K562 (cell line): ENCODE measurements at regions not wholly inside any gene's neighbourhood (a gene's known extent, or its start where the extent isn't known, plus 50 kb on each side); places are given as distances from the start of the nearest gene placed in this dataset.

Experiments used
- ATAC-seq: fragments of 200-7000 bp; cut with Tn5 transposase; 3 replicates; pipeline ENCODE4 v1.9.1; 2020; ENCODE audit warnings: moderate library complexity
- BruUV-seq: library from RNA; stranded (reverse); fragments of 400-500 nt; replicated peaks from 2 replicates; lab custom pipeline; 2021; lab: Mats Ljungman, UMichigan
- CTCF ChIA-PET: fragments of 300-600 bp; formaldehyde crosslinking; extraction: SDS; loops from one replicate; lab custom pipeline; 2021; ENCODE audit warnings: low intra/inter-chr PET ratio; lab: Yijun Ruan, JAX
- POLR2A ChIA-PET: fragments of 300-600, 350-650 bp; sonication (Branson Sonifier 250); formaldehyde crosslinking; extraction: SDS; loops from one replicate; lab custom pipeline; 2021; ENCODE audit warnings: antibody characterized with exemption, inconsistent platforms; lab: Yijun Ruan, JAX
- DNase-seq, 4 experiments: peaks; one replicate each; pipeline versions ENCODE4 v3.0.0 to v3.0.0-alpha.2; 2011 to 2018; ENCODE audit warnings: low spot score in 3 of 4, mixed read lengths in 3 of 4; ENCODE audit errors: extremely low read depth in 1 of 4
- FAIRE-seq: peaks from 2 replicates; lab custom pipeline; 2011; peaks lifted over from hg19 to GRCh38; lab: Jason Lieb, UNC
- H2AFZ ChIP-seq: 2 replicates; pipeline ENCODE4 v1.6.0; 2011; ENCODE audit warnings: low read depth, low read length, control low read depth, inconsistent platforms
- H3K27ac ChIP-seq: fragments of 200-600 bp; 3 replicates; pipeline ENCODE4 v1.8.0; 2011; ENCODE audit warnings: low read depth, mild to moderate bottlenecking, control low read depth, inconsistent platforms, low read length, moderate library complexity, mixed read lengths; ENCODE audit errors: extremely low read depth
- H3K27me3 ChIP-seq, 2 experiments: fragments of 300-600 bp in 1 of 2; 2 replicates in 1 of 2; 3 replicates in 1 of 2; pipeline versions ENCODE4 v1.6.0 to v1.8.0; 2011; ENCODE audit warnings: inconsistent platforms in 2 of 2, low read length in 2 of 2, mild to moderate bottlenecking in 1 of 2, mixed read lengths in 1 of 2, moderate library complexity in 1 of 2; ENCODE audit not compliant: control insufficient read depth in 2 of 2, insufficient read depth in 2 of 2
- H3K36me3 ChIP-seq: fragments of 300-600 bp; 3 replicates; pipeline ENCODE4 v1.8.0; 2011; ENCODE audit warnings: mild to moderate bottlenecking, low read length, inconsistent platforms; ENCODE audit not compliant: control insufficient read depth, insufficient read depth
- H3K4me1 ChIP-seq, 2 experiments: fragments of 200-600 bp in 1 of 2; replicated peaks in 1 of 2; 2 replicates in 1 of 2; 3 replicates in 1 of 2; pipeline versions ENCODE4 v1.5.1 to v1.8.0; 2011; ENCODE audit warnings: inconsistent platforms in 2 of 2, low read length in 2 of 2, mild to moderate bottlenecking in 1 of 2, mixed read lengths in 1 of 2, moderate library complexity in 1 of 2; ENCODE audit not compliant: control insufficient read depth in 2 of 2, insufficient read depth in 2 of 2
- H3K4me2 ChIP-seq: 2 replicates; pipeline ENCODE4 v1.6.1; 2011; ENCODE audit warnings: low read length, control low read depth, inconsistent platforms, mixed read lengths; ENCODE audit not compliant: insufficient read depth
- H3K4me3 ChIP-seq: fragments of 200-600 bp; sonication (generic), shearing (Covaris generic); 2 replicates; pipeline ENCODE4 v1.5.1; 2016; ENCODE audit warnings: control low read depth, inconsistent platforms
- H3K79me2 ChIP-seq: fragments of 200-600 bp; 3 replicates; pipeline ENCODE4 v1.8.0; 2011; ENCODE audit warnings: low read length, inconsistent platforms; ENCODE audit not compliant: control insufficient read depth, insufficient read depth
- H3K9ac ChIP-seq, 2 experiments: 2 replicates each; pipeline versions ENCODE4 v1.6.0 to v1.6.1; 2011; ENCODE audit warnings: low read depth in 2 of 2, low read length in 2 of 2, control low read depth in 1 of 2, inconsistent platforms in 1 of 2, mild to moderate bottlenecking in 1 of 2, mixed read lengths in 1 of 2; ENCODE audit not compliant: insufficient read depth in 1 of 2
- H3K9me1 ChIP-seq: one replicate; pipeline ENCODE4 v1.6.0; 2011; ENCODE audit warnings: inconsistent platforms, mild to moderate bottlenecking, low read length, moderate library complexity; ENCODE audit not compliant: control insufficient read depth, insufficient read depth
- H3K9me3 ChIP-seq: replicated peaks from 2 replicates; pipeline ENCODE4 v1.5.1; 2011; ENCODE audit warnings: low read depth, low read length, inconsistent platforms; ENCODE audit not compliant: control insufficient read depth, insufficient read depth
- H4K20me1 ChIP-seq: replicated peaks from 2 replicates; pipeline ENCODE4 v1.6.1; 2011; ENCODE audit warnings: low read length, inconsistent platforms, mixed read lengths; ENCODE audit not compliant: control insufficient read depth, insufficient read depth
- HSF4 ChIP-seq: fragments of 250-450 bp; sonication (Bioruptor Pico); IDR thresholded peaks from 2 replicates; pipeline ENCODE4 v2.1.2; 2022; ENCODE audit warnings: mild to moderate bottlenecking, moderate library complexity, borderline replicate concordance
- RBM34 ChIP-seq: fragments of 200-400 bp; formaldehyde crosslinking; IDR thresholded peaks from 2 replicates; pipeline ENCODE4 v1.6.1; 2018; ENCODE audit warnings: low read length, borderline replicate concordance; ENCODE audit not compliant: insufficient read depth
- TGIF2 ChIP-seq: sonication (generic); formaldehyde crosslinking; IDR thresholded peaks from 2 replicates; pipeline ENCODE4 v1.8.1; 2022; ENCODE audit warnings: mild to moderate bottlenecking, missing genetic modification reagents, moderate library complexity
- ZNF274 ChIP-seq: IDR thresholded peaks from 2 replicates; pipeline ENCODE4 v1.6.1; 2011; ENCODE audit warnings: low read depth, mild to moderate bottlenecking, low read length, moderate library complexity, borderline replicate concordance
- ZNF561 ChIP-seq: fragments of 450-650 bp; formaldehyde crosslinking; conservative IDR thresholded peaks from 2 replicates; pipeline ENCODE4 v1.4.0; 2020; ENCODE audit warnings: mild to moderate bottlenecking, moderate library complexity
- WGBS: fragments of 100-300 bp; shearing (Covaris generic); methylation state at CpG from one replicate; pipeline ENCODE4 v1.1.6; 2016; ENCODE audit warnings: low coverage, mixed read lengths; ENCODE audit not compliant: insufficient coverage; ENCODE audit errors: missing lambda C conversion rate; 5-methylcytosine and 5-hydroxymethylcytosine counted together
- in situ Hi-C: fragments of 300-500 bp; cut with MboI; formaldehyde crosslinking; loops from 4 replicates; pipeline ENCODE4 v1.15.0; 2018; ENCODE audit warnings: inconsistent platforms, mixed read lengths
- intact Hi-C: fragments of 100-400 bp; cut with micrococcal nuclease; formaldehyde crosslinking; loops from 2 replicates; pipeline ENCODE4 v1.14.2; 2022
- TF ChIP-seq, protein P1 (sequence below): fragments of 450-650 bp; formaldehyde crosslinking; IDR thresholded peaks from 2 replicates; pipeline ENCODE4 v1.4.0; 2020; ENCODE audit warnings: mild to moderate bottlenecking, moderate library complexity
- TF ChIP-seq, protein P2 (sequence below): sonication (generic); formaldehyde crosslinking; IDR thresholded peaks from 2 replicates; pipeline ENCODE4 v1.9.0; 2022; ENCODE audit warnings: mild to moderate bottlenecking, missing genetic modification reagents
- TF ChIP-seq, protein P3 (sequence below), 3 experiments: fragments of 200-800 bp in 1 of 3; fragments of 250-450 bp in 1 of 3; fragments of 450-650 bp in 1 of 3; sonication (Bioruptor Pico) in 1 of 3; sonication (Bioruptor generic) in 1 of 3; formaldehyde crosslinking in 1 of 3; IDR thresholded peaks; 2 replicates each; pipeline versions ENCODE4 v1.6.1 to v1.8.0; 2016 to 2022; ENCODE audit warnings: mild to moderate bottlenecking in 2 of 3, missing genetic modification characterization in 2 of 3, missing compliant biosample characterization in 1 of 3, moderate library complexity in 1 of 3
- TF ChIP-seq, protein P4 (sequence below): fragments of 450-650 bp; formaldehyde crosslinking; IDR thresholded peaks from 2 replicates; pipeline ENCODE4 v1.4.0; 2022; ENCODE audit warnings: mild to moderate bottlenecking, moderate library complexity
- TF ChIP-seq, protein P5 (sequence below), 2 experiments: fragments of 450-650 bp in 1 of 2; IDR thresholded peaks; 2 replicates each; pipeline ENCODE4 v1.6.1; 2011 to 2017; ENCODE audit warnings: low read depth in 2 of 2, antibody characterized with exemption in 1 of 2, borderline replicate concordance in 1 of 2, low read length in 1 of 2, mild to moderate bottlenecking in 1 of 2, mixed read lengths in 1 of 2; ENCODE audit not compliant: control insufficient read depth in 1 of 2

DNA sequence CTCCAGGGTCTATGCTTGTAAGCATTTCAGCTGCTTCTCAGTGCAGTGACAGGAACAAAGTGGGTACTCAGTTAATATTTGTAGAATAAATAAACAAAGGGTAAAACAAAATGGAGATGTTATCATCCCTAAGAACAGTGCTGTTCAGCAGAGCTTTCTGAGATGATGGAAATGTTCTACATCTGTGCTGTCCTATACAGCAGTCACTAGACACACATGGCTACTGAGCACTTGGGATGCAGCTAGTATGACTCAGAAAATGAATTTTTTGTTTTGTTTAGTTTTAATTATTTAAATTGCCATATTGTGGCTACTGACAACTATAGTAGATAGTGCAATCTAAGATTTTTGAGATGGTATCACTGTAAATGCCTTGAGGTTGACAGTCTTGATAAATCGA, 283.8 kb upstream of the ADAMTS9 start (continued):
- TF ChIP-seq, protein P1, sequence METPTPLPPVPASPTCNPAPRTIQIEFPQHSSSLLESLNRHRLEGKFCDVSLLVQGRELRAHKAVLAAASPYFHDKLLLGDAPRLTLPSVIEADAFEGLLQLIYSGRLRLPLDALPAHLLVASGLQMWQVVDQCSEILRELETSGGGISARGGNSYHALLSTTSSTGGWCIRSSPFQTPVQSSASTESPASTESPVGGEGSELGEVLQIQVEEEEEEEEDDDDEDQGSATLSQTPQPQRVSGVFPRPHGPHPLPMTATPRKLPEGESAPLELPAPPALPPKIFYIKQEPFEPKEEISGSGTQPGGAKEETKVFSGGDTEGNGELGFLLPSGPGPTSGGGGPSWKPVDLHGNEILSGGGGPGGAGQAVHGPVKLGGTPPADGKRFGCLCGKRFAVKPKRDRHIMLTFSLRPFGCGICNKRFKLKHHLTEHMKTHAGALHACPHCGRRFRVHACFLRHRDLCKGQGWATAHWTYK = no peak
- TF ChIP-seq, protein P2, sequence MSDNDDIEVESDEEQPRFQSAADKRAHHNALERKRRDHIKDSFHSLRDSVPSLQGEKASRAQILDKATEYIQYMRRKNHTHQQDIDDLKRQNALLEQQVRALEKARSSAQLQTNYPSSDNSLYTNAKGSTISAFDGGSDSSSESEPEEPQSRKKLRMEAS (CRISPR knock-in tag) = no peak
- no peak for TF ChIP-seq HSF4 (CRISPR knock-in tag)
- TF ChIP-seq, protein P3, sequence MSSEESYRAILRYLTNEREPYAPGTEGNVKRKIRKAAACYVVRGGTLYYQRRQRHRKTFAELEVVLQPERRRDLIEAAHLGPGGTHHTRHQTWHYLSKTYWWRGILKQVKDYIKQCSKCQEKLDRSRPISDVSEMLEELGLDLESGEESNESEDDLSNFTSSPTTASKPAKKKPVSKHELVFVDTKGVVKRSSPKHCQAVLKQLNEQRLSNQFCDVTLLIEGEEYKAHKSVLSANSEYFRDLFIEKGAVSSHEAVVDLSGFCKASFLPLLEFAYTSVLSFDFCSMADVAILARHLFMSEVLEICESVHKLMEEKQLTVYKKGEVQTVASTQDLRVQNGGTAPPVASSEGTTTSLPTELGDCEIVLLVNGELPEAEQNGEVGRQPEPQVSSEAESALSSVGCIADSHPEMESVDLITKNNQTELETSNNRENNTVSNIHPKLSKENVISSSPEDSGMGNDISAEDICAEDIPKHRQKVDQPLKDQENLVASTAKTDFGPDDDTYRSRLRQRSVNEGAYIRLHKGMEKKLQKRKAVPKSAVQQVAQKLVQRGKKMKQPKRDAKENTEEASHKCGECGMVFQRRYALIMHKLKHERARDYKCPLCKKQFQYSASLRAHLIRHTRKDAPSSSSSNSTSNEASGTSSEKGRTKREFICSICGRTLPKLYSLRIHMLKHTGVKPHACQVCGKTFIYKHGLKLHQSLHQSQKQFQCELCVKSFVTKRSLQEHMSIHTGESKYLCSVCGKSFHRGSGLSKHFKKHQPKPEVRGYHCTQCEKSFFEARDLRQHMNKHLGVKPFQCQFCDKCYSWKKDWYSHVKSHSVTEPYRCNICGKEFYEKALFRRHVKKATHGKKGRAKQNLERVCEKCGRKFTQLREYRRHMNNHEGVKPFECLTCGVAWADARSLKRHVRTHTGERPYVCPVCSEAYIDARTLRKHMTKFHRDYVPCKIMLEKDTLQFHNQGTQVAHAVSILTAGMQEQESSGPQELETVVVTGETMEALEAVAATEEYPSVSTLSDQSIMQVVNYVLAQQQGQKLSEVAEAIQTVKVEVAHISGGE (CRISPR knock-in tag; IDR thresholded peaks at IDR 0.05) = no peak

DNA sequence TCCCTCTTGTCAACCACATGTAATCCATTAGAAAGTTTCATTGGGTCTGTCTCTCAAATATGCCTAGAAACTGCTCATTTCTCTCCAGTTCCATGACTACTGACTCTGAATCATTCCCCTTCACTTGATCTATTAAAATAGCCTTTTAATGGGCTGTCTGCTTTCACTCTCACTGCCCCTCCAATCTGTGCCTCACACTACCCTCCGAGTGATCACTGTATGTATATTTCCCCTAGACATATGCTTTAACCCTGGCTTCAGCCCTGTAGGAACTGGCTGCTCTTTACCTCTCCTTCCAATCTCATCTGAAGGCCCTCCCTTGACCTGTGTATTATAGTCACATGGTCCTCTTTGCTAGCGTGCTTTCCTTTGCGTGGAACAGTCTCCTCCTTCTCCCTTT, 282.8 kb upstream of the ADAMTS9 start:
- no peaks in the 10 kb centered on the region for H3K4me1 ChIP-seq
- H3K9me3 ChIP-seq = no peaks in the 10 kb centered on the region
- H2AFZ ChIP-seq = no peak overlapping the region
- H3K79me2 ChIP-seq = no peaks in the 10 kb centered on the region
- no peaks in the 10 kb centered on the region; a peak in 1 of 5 replicates for H3K27me3 ChIP-seq
- H3K4me2 ChIP-seq = no peak overlapping the region
- intact Hi-C loops (no loop called here), in situ Hi-C loops (no loop called here)
- no peak for ATAC-seq
- no peaks in the 10 kb centered on the region for H3K36me3 ChIP-seq
- BruUV-seq = no TSS peak
- no peaks in the 10 kb centered on the region for H3K9me1 ChIP-seq
- no peak for FAIRE-seq
- H3K4me3 ChIP-seq = no peak overlapping the region
- no peak overlapping the region for H3K27ac ChIP-seq
- 32% methylated on average over 3 of the region's 3 CpGs for WGBS
- no peak overlapping the region for H3K9ac ChIP-seq
- ChIA-PET POLR2A (interaction anchor here (1.4 kb wide), 1 partner anchor 13 kb away, joined by 3 read pairs; no protein-coding TSS in a partner anchor), CTCF (no interaction called here)
- no peaks in the 10 kb centered on the region for H4K20me1 ChIP-seq
- DNase-seq = no peak
- TF ChIP-seq ZNF274 = no peak
- TF ChIP-seq, protein P4, sequence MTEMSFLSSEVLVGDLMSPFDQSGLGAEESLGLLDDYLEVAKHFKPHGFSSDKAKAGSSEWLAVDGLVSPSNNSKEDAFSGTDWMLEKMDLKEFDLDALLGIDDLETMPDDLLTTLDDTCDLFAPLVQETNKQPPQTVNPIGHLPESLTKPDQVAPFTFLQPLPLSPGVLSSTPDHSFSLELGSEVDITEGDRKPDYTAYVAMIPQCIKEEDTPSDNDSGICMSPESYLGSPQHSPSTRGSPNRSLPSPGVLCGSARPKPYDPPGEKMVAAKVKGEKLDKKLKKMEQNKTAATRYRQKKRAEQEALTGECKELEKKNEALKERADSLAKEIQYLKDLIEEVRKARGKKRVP (CRISPR knock-in tag) = no peak
- no peak for TF ChIP-seq ZNF561 (CRISPR knock-in tag)
- TF ChIP-seq TGIF2 = no peak
- TF ChIP-seq, protein P5, sequence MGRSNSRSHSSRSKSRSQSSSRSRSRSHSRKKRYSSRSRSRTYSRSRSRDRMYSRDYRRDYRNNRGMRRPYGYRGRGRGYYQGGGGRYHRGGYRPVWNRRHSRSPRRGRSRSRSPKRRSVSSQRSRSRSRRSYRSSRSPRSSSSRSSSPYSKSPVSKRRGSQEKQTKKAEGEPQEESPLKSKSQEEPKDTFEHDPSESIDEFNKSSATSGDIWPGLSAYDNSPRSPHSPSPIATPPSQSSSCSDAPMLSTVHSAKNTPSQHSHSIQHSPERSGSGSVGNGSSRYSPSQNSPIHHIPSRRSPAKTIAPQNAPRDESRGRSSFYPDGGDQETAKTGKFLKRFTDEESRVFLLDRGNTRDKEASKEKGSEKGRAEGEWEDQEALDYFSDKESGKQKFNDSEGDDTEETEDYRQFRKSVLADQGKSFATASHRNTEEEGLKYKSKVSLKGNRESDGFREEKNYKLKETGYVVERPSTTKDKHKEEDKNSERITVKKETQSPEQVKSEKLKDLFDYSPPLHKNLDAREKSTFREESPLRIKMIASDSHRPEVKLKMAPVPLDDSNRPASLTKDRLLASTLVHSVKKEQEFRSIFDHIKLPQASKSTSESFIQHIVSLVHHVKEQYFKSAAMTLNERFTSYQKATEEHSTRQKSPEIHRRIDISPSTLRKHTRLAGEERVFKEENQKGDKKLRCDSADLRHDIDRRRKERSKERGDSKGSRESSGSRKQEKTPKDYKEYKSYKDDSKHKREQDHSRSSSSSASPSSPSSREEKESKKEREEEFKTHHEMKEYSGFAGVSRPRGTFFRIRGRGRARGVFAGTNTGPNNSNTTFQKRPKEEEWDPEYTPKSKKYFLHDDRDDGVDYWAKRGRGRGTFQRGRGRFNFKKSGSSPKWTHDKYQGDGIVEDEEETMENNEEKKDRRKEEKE (IDR thresholded peaks at IDR 0.05; ENCODE audit: borderline replicate concordance in 1 of 2, control insufficient read depth in 1 of 2, low read depth in 2 of 2, low read length in 1 of 2) = no peak
- no peak for TF ChIP-seq RBM34
